Breast epithelium (tissue), 3 donors: ENCODE measurements at regions not wholly inside any gene's neighbourhood (a gene's known extent, or its start where the extent isn't known, plus 50 kb on each side); places are given as distances from the start of the nearest gene placed in this dataset.

ENCODE experiments used
- CTCF ChIP-seq, 3 donors: fragments of 450-650 bp; IDR thresholded peaks; one replicate each; pipeline ENCODE4 v1.5.1; 2016 to 2017; ENCODE audit warnings: antibody characterized with exemption in 3 of 3, mild to moderate bottlenecking in 3 of 3, moderate library complexity in 3 of 3
- POLR2A ChIP-seq: fragments of 450-650 bp; IDR thresholded peaks from one replicate; pipeline ENCODE4 v1.6.1; 2016; ENCODE audit warnings: antibody characterized with exemption, mild to moderate bottlenecking, moderate library complexity
- POLR2AphosphoS5 ChIP-seq, 3 donors: sonication (generic); formaldehyde crosslinking; IDR thresholded peaks; one replicate each; pipeline ENCODE4 v1.6.1; 2017; ENCODE audit warnings: antibody characterized with exemption in 3 of 3

- no peak for TF ChIP-seq CTCF (IDR thresholded peaks at IDR 0.05)
- TF ChIP-seq POLR2A: no peak
- no peak for TF ChIP-seq POLR2AphosphoS5 (IDR thresholded peaks at IDR 0.05)
These were observed 65.1 kb upstream of the TEX264 start for GRCh38 chr3:51605938-51606337.
